ENCODE measurements at regions not wholly inside any gene's neighbourhood (a gene's known extent, or its start where the extent isn't known, plus 50 kb on each side); places are given as distances from the start of the nearest gene placed in this dataset.

GRCh38 chr6:25144919-25145318, 134.3 kb upstream of the CARMIL1 start:
- TF ChIP-seq CTCF (conservative IDR thresholded peaks at IDR 0.05) (no peak), ZFX (IDR thresholded peaks at IDR 0.05) (no peak)

All from C4-2B (cell line).